ENCODE measurements at regions not wholly inside any gene's neighbourhood (a gene's known extent, or its start where the extent isn't known, plus 50 kb on each side); places are given as distances from the start of the nearest gene placed in this dataset.

DNA sequence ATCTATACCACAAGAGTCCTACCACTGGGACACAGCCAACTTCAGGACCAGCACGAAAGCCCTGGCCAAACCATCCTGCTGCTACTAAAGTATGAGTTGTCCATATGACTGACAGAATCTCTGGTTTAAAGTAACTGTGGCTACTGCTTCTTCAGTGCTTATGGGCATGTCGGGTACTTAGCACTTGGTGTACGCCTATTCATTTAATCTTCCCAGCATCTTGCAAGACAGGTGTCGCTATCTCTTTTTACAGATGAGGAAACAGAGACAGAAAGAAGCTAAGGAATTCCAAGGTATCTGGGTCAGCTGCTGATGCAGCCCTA is 203.4 kb upstream of the ID2 start:
- H3K27ac ChIP-seq (ENCODE audit: low read depth, low read length): no peak overlapping the region
- no peaks in the 10 kb centered on the region for H3K9me3 ChIP-seq (ENCODE audit: control insufficient read depth in 3 of 3, low read length in 3 of 3)
- H3K27me3 ChIP-seq (ENCODE audit: control insufficient read depth in 3 of 3, insufficient read depth in 3 of 3, low read length in 3 of 3): peaks cover 0 to 2% (median 0%) of the 10 kb centered on the region in 3 donors
- peaks cover 2 to 17% (median 4%) of the 10 kb centered on the region in 3 donors for H3K4me1 ChIP-seq (ENCODE audit: control insufficient read depth in 3 of 3, insufficient read depth in 3 of 3, low read length in 3 of 3)
- no peaks in the 10 kb centered on the region for H3K36me3 ChIP-seq (ENCODE audit: control insufficient read depth in 3 of 3, insufficient read depth in 3 of 3, low read length in 3 of 3)
- H3K4me3 ChIP-seq (ENCODE audit: low read length in 3 of 3): no peak overlapping the region
- no peak overlapping the region for H3K9ac ChIP-seq (ENCODE audit: low read depth in 1 of 3, low read length in 3 of 3)

DNA sequence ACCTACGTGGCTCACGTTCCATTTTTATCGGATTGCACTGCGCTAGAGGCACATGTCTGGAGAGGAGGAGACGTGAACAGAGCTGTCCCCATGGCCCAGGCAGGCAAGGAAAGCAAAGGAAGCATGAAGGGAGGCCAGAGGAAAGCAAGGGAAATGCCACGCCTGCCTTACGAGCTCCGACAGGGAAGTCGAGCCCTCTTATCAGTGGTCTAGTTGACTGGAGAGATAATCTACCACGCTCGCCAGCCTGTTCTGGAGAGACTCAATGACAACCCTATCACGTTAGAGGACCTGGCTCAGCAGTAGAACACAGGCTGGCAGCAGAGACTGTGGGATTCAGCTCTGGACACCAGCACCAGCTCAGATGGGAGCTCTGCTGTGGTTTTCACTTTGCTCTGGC is 202.6 kb upstream of the ID2 start:
- no peaks in the 10 kb centered on the region for H3K36me3 ChIP-seq (ENCODE audit: control insufficient read depth in 3 of 3, insufficient read depth in 3 of 3, low read length in 3 of 3)
- peaks cover 0 to 2% (median 0%) of the 10 kb centered on the region in 3 donors for H3K27me3 ChIP-seq (ENCODE audit: control insufficient read depth in 3 of 3, insufficient read depth in 3 of 3, low read length in 3 of 3)
- H3K4me3 ChIP-seq (ENCODE audit: low read length in 3 of 3): no peak overlapping the region
- H3K27ac ChIP-seq (ENCODE audit: low read depth, low read length): no peak overlapping the region
- H3K9ac ChIP-seq (ENCODE audit: low read depth in 1 of 3, low read length in 3 of 3): no peak overlapping the region
- no peaks in the 10 kb centered on the region for H3K9me3 ChIP-seq (ENCODE audit: control insufficient read depth in 3 of 3, low read length in 3 of 3)
- H3K4me1 ChIP-seq (ENCODE audit: control insufficient read depth in 3 of 3, insufficient read depth in 3 of 3, low read length in 3 of 3): peaks cover 2 to 17% (median 4%) of the 10 kb centered on the region in 3 donors

DNA sequence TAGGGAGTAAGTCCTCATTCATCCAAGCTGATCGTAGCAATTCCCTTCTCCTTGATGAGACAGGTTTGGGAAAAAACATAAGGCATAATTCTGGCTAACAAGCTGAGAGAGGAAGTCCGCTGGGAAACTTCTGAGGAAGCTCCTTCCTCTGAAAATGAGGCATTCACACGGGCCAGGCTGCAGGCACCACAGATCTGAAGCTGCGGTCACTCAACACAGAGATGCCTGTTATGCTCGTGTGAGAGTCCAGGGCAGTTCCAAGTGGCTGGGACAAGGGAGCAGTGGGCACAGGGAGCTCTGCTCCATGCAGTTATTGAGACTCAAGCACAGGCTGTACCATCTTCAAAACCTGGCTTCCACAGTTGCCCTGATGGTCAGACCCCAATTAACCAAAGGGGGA is 200.9 kb upstream of the ID2 start:
- no peaks in the 10 kb centered on the region for H3K9me3 ChIP-seq (ENCODE audit: control insufficient read depth in 3 of 3, low read length in 3 of 3)
- no peaks in the 10 kb centered on the region for H3K36me3 ChIP-seq (ENCODE audit: control insufficient read depth in 3 of 3, insufficient read depth in 3 of 3, low read length in 3 of 3)
- no peak overlapping the region for H3K27ac ChIP-seq (ENCODE audit: low read depth, low read length)
- peaks cover 2 to 17% (median 4%) of the 10 kb centered on the region in 3 donors for H3K4me1 ChIP-seq (ENCODE audit: control insufficient read depth in 3 of 3, insufficient read depth in 3 of 3, low read length in 3 of 3)
- no peak overlapping the region for H3K9ac ChIP-seq (ENCODE audit: low read depth in 1 of 3, low read length in 3 of 3)
- H3K27me3 ChIP-seq (ENCODE audit: control insufficient read depth in 3 of 3, insufficient read depth in 3 of 3, low read length in 3 of 3): peaks cover 0 to 2% (median 0%) of the 10 kb centered on the region in 3 donors
- no peak overlapping the region for H3K4me3 ChIP-seq (ENCODE audit: low read length in 3 of 3)

DNA sequence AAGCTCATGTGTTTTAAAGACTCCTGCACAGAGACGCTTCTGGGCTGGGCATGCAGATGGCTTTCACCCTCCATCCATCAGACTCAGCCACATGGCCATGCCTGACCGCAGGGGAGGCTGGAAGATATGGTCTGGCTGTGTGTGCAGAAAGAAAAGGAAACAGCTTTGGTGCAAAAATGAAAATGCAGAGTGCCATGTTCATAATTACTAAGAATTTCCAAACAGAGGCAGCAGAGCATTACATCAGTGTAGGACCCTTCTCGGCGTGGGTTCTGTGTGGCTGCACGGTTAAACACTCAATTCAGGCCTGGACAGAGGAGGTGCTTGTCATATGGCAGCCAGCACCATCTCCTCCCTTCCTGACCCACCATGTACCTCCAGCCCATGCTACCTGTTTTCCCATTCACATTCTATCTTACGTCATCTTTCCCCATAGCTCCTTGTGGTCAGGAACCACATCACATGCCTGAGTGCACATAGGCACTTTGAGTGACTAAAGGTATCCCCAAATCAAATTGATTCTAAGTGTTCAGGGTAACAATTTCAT is 200.3 kb upstream of the ID2 start:
- peaks cover 2 to 17% (median 4%) of the 10 kb centered on the region in 3 donors for H3K4me1 ChIP-seq (ENCODE audit: control insufficient read depth in 3 of 3, insufficient read depth in 3 of 3, low read length in 3 of 3)
- no peak overlapping the region for H3K27ac ChIP-seq (ENCODE audit: low read depth, low read length)
- peaks cover 0 to 2% (median 0%) of the 10 kb centered on the region in 3 donors for H3K27me3 ChIP-seq (ENCODE audit: control insufficient read depth in 3 of 3, insufficient read depth in 3 of 3, low read length in 3 of 3)
- no peaks in the 10 kb centered on the region for H3K36me3 ChIP-seq (ENCODE audit: control insufficient read depth in 3 of 3, insufficient read depth in 3 of 3, low read length in 3 of 3)
- no peak overlapping the region for H3K4me3 ChIP-seq (ENCODE audit: low read length in 3 of 3)
- no peak overlapping the region for H3K9ac ChIP-seq (ENCODE audit: low read depth in 1 of 3, low read length in 3 of 3)
- no peaks in the 10 kb centered on the region for H3K9me3 ChIP-seq (ENCODE audit: control insufficient read depth in 3 of 3, low read length in 3 of 3)

DNA sequence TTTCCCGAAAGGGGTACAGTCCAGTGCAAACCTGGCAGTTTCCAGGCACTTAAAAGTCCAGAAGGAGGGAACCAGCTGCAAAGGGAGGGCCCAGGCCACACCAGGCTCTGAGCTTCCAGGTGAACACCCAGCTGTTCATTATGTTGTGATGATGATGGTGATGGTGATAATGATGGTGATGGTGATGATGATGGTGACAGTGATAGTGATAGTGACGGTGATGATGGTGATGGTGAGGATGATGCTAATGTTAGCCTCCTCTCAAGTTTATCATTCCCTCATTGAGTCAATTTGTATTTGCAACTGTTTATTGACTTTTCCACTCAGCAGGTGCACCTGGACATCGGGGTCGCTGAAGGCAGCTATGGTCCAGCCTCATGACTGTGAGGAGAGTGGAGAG is 199.4 kb upstream of the ID2 start:
- no peaks in the 10 kb centered on the region for H3K9me3 ChIP-seq (ENCODE audit: control insufficient read depth in 3 of 3, low read length in 3 of 3)
- H3K36me3 ChIP-seq (ENCODE audit: control insufficient read depth in 3 of 3, insufficient read depth in 3 of 3, low read length in 3 of 3): no peaks in the 10 kb centered on the region
- peaks cover 0 to 2% (median 0%) of the 10 kb centered on the region in 3 donors for H3K27me3 ChIP-seq (ENCODE audit: control insufficient read depth in 3 of 3, insufficient read depth in 3 of 3, low read length in 3 of 3)
- no peak overlapping the region for H3K4me3 ChIP-seq (ENCODE audit: low read length in 3 of 3)
- H3K9ac ChIP-seq (ENCODE audit: low read depth in 1 of 3, low read length in 3 of 3): no peak overlapping the region
- peaks cover 2 to 12% (median 4%) of the 10 kb centered on the region in 3 donors for H3K4me1 ChIP-seq (ENCODE audit: control insufficient read depth in 3 of 3, insufficient read depth in 3 of 3, low read length in 3 of 3)
- no peak overlapping the region for H3K27ac ChIP-seq (ENCODE audit: low read depth, low read length)

DNA sequence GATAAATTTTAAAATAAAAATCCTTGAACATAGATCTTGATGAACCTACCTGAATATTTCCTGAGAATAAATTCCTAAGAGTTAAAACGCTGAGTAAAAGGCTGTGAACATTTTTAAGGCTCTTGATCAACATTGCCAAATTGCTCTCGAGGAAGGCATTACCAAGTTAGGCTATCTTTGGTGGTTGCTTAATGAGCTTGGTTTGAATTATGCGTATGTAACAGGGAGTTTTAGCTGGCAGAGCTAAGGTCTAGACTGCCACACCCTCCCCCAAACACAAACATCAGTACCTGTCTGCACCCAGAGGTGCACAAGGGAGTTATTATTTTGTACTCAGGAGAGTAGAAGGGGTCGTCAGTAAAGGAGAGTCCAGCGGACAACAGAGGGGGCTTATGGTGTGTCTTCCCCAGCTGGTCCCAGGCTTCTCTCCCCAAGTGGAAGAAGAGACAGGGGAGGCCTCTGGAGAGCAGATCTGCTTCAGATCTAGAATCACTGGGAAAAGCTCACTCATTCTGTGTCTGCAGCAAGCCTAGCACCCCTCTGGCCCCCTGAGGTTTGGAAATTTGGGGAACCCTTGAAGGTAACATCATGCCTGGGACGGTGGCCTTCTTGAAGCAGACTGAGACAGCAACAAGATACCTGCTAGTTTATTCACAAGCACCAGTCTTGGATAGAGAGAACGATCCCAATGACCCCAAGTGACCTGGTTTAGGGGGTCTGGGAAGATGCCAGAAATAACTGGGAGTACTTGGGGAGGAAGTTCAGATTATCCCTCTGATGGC is 197.2 kb upstream of the ID2 start:
- Histone ChIP-seq H3K9me3 (ENCODE audit: control insufficient read depth in 3 of 3, low read length in 3 of 3) (no peaks in the 10 kb centered on the region), H3K9ac (ENCODE audit: low read depth in 1 of 3, low read length in 3 of 3) (no peak overlapping the region), H3K27ac (ENCODE audit: low read depth, low read length) (no peak overlapping the region), H3K4me3 (ENCODE audit: low read length in 3 of 3) (no peak overlapping the region), H3K4me1 (ENCODE audit: control insufficient read depth in 3 of 3, insufficient read depth in 3 of 3, low read length in 3 of 3) (peaks cover 0 to 2% (median 0%) of the 10 kb centered on the region in 3 donors), H3K36me3 (ENCODE audit: control insufficient read depth in 3 of 3, insufficient read depth in 3 of 3, low read length in 3 of 3) (no peaks in the 10 kb centered on the region), H3K27me3 (ENCODE audit: control insufficient read depth in 3 of 3, insufficient read depth in 3 of 3, low read length in 3 of 3) (no peaks in the 10 kb centered on the region)

DNA sequence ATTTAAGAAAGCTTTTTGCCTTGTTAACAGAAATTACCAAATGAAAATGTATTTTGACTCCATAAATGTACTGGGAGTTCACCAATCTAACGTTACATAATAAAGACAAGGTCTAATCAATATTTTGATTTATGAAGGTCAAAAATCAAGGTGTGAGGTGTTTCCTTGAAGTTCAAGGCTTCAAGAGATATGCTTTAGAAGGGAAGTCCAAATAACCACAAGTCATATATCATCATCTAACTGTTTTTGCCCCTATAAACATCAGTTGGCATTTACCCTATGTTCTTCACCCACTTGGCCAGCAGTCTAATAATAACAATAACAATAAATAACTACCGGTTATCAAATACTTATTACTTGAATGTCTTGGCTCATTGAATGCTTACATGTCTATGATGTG is 196.1 kb upstream of the ID2 start:
- H3K9ac ChIP-seq (ENCODE audit: low read depth in 1 of 3, low read length in 3 of 3): no peak overlapping the region
- H3K4me1 ChIP-seq (ENCODE audit: control insufficient read depth in 3 of 3, insufficient read depth in 3 of 3, low read length in 3 of 3): peaks cover 0 to 2% (median 0%) of the 10 kb centered on the region in 3 donors
- no peak overlapping the region for H3K27ac ChIP-seq (ENCODE audit: low read depth, low read length)
- H3K36me3 ChIP-seq (ENCODE audit: control insufficient read depth in 3 of 3, insufficient read depth in 3 of 3, low read length in 3 of 3): no peaks in the 10 kb centered on the region
- no peak overlapping the region for H3K4me3 ChIP-seq (ENCODE audit: low read length in 3 of 3)
- H3K9me3 ChIP-seq (ENCODE audit: control insufficient read depth in 3 of 3, low read length in 3 of 3): no peaks in the 10 kb centered on the region
- no peaks in the 10 kb centered on the region for H3K27me3 ChIP-seq (ENCODE audit: control insufficient read depth in 3 of 3, insufficient read depth in 3 of 3, low read length in 3 of 3)

DNA sequence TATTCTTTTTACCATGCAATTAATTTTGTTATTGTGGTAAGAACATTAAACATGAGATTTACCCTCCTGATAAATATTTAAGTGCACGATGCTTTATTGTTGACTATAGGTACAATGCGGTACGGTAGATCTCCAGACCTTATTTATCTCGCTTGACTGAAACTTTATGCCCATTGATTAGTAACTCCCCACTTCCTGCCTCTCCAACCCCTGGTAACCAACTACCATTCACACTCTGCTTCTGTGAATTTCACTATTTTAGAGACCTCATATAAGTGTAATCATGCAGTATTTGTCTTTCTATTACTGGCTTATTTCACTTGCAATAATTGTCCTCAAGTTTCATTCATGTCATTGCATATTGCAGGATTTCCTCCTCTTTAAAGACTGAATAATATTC is 195.7 kb upstream of the ID2 start:
- no peaks in the 10 kb centered on the region for H3K27me3 ChIP-seq (ENCODE audit: control insufficient read depth in 3 of 3, insufficient read depth in 3 of 3, low read length in 3 of 3)
- no peaks in the 10 kb centered on the region for H3K36me3 ChIP-seq (ENCODE audit: control insufficient read depth in 3 of 3, insufficient read depth in 3 of 3, low read length in 3 of 3)
- no peak overlapping the region for H3K4me3 ChIP-seq (ENCODE audit: low read length in 3 of 3)
- no peaks in the 10 kb centered on the region for H3K9me3 ChIP-seq (ENCODE audit: control insufficient read depth in 3 of 3, low read length in 3 of 3)
- H3K9ac ChIP-seq (ENCODE audit: low read depth in 1 of 3, low read length in 3 of 3): no peak overlapping the region
- H3K4me1 ChIP-seq (ENCODE audit: control insufficient read depth in 3 of 3, insufficient read depth in 3 of 3, low read length in 3 of 3): peaks cover 0 to under 1% (median 0%) of the 10 kb centered on the region in 3 donors
- H3K27ac ChIP-seq (ENCODE audit: low read depth, low read length): no peak overlapping the region

DNA sequence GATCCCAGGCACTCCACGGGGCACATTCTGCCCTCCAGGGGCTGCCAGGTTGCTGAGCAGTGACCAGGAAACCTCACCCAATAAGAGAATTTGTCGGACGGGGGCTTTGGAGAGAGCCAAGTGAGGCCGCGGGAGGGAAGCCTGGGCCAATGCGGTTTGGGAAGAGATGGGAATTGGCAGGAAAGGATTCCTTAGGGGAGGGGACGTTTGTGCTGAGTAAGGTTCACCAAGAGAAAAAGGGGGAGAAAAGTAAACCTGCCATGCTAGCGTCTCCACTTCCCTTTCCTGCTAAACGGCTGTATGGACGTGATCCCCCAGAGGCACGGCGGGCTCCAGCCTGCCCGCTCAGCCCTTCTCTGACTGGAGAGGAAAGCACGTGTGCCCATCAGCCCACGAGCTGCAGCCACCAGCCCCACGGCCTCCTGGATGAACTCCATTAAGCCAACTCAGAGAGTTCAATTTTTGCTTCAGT is 194.4 kb upstream of the ID2 start:
- Histone ChIP-seq H3K36me3 (ENCODE audit: control insufficient read depth in 3 of 3, insufficient read depth in 3 of 3, low read length in 3 of 3) (no peaks in the 10 kb centered on the region), H3K4me3 (ENCODE audit: low read length in 3 of 3) (no peak overlapping the region), H3K4me1 (ENCODE audit: control insufficient read depth in 3 of 3, insufficient read depth in 3 of 3, low read length in 3 of 3) (peaks cover 0 to 5% (median 0%) of the 10 kb centered on the region in 3 donors), H3K9me3 (ENCODE audit: control insufficient read depth in 3 of 3, low read length in 3 of 3) (no peaks in the 10 kb centered on the region), H3K27ac (ENCODE audit: low read depth, low read length) (no peak overlapping the region), H3K27me3 (ENCODE audit: control insufficient read depth in 3 of 3, insufficient read depth in 3 of 3, low read length in 3 of 3) (no peaks in the 10 kb centered on the region), H3K9ac (ENCODE audit: low read depth in 1 of 3, low read length in 3 of 3) (no peak overlapping the region)

DNA sequence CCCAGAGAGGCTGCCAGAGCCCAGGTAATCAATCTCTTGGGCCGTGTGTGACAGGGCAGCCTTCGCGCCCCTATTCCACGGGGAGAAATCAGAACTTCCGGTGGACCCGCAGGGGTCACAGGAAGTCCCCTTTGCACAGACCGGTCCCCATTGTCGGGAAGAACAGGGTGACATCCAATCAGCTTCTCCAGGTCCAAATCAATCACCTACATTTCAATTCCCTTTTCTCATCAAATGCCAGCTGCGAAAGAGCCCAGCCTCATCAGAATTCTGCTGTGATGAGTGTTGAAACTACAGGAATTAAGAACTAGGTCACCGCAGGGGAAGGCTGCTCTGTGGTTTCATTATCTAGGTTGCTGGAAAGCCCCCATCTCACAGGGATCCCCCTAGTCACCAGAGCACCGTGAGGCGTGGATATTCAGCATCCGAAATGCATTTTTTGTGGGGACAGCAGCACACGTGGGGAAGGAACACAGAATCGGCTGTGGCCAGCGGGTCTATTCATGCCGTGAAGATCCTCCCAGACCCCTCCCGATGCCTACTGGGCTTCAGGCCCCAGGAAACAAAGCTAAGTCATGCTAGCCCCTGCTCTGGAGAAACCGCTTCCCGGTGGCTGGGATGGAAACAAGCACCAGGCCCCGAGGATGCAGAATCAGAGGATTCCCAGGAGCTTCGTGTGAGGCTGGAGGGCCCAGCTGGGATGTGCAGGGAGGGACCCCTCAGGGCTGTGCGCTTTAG is 193.7 kb upstream of the ID2 start:
- Histone ChIP-seq H3K27me3 (ENCODE audit: control insufficient read depth in 3 of 3, insufficient read depth in 3 of 3, low read length in 3 of 3) (no peaks in the 10 kb centered on the region), H3K36me3 (ENCODE audit: control insufficient read depth in 3 of 3, insufficient read depth in 3 of 3, low read length in 3 of 3) (no peaks in the 10 kb centered on the region), H3K9ac (ENCODE audit: low read depth in 1 of 3, low read length in 3 of 3) (no peak overlapping the region), H3K9me3 (ENCODE audit: control insufficient read depth in 3 of 3, low read length in 3 of 3) (no peaks in the 10 kb centered on the region), H3K27ac (ENCODE audit: low read depth, low read length) (no peak overlapping the region), H3K4me1 (ENCODE audit: control insufficient read depth in 3 of 3, insufficient read depth in 3 of 3, low read length in 3 of 3) (peaks cover 0 to 5% (median 0%) of the 10 kb centered on the region in 3 donors), H3K4me3 (ENCODE audit: low read length in 3 of 3) (no peak overlapping the region)
